Transverse colon (tissue), 4 donors: ENCODE measurements at regions not wholly inside any gene's neighbourhood (a gene's known extent, or its start where the extent isn't known, plus 50 kb on each side); places are given as distances from the start of the nearest gene placed in this dataset.
A peak's percentile ranks its signal among the peaks of the same experiment; 100 is the strongest.

Experiments
- DNase-seq: peaks from one replicate; pipeline ENCODE4 v3.0.0-alpha.2; 2019
- H3K27ac ChIP-seq, 4 donors: fragments of 200-600 bp; sonication (generic); 2 replicates each; pipeline ENCODE4 v1.5.1; 2016 to 2018; ENCODE audit warnings: inconsistent platforms in 4 of 4
- H3K27me3 ChIP-seq: fragments of 200-600 bp; sonication (generic); 2 replicates; pipeline ENCODE4 v1.5.1; 2017; ENCODE audit warnings: inconsistent platforms
- H3K36me3 ChIP-seq, 4 donors: fragments of 200-600 bp; sonication (generic); 2 replicates each; pipeline ENCODE4 v1.5.1; 2017 to 2019; ENCODE audit warnings: inconsistent platforms in 4 of 4
- H3K4me1 ChIP-seq, 4 donors: fragments of 200-600 bp; sonication (generic); 2 replicates each; pipeline ENCODE4 v1.5.1; 2017 to 2020; ENCODE audit warnings: inconsistent platforms in 4 of 4
- H3K4me3 ChIP-seq, 4 donors: fragments of 200-600 bp; sonication (generic); 1 replicate in 1 of 4; 2 replicates in 3 of 4; pipeline versions ENCODE4 v1.5.1 to v1.6.1; 2017 to 2019; ENCODE audit warnings: inconsistent platforms in 4 of 4
- H3K9me3 ChIP-seq, 2 donors: fragments of 200-600 bp; sonication (generic); 2 replicates each; pipeline ENCODE4 v1.5.1; 2017 to 2019; ENCODE audit warnings: inconsistent platforms in 2 of 2
- EP300 ChIP-seq: sonication (generic); formaldehyde crosslinking; IDR thresholded peaks from one replicate; pipeline ENCODE4 v1.6.1; 2017; ENCODE audit warnings: antibody characterized with exemption, low read depth
- POLR2A ChIP-seq: fragments of 450-650 bp; IDR thresholded peaks from one replicate; pipeline ENCODE4 v1.6.1; 2016; ENCODE audit warnings: antibody characterized with exemption, mild to moderate bottlenecking, moderate library complexity
- POLR2AphosphoS5 ChIP-seq, 3 donors: sonication (generic); formaldehyde crosslinking; IDR thresholded peaks; one replicate each; pipeline ENCODE4 v1.6.1; 2016; ENCODE audit warnings: antibody characterized with exemption in 3 of 3
- WGBS, 2 donors: methylation state at CpG; one replicate each; pipeline ENCODE4 v1.1.5; 2018; ENCODE audit warnings: low coverage in 1 of 2; 5-methylcytosine and 5-hydroxymethylcytosine counted together
- in situ Hi-C, 4 donors: fragments of 200-750 bp; cut with MboI; loops; one replicate each; pipeline versions ENCODE4 v1.15.0 to v1.15.1; 2017; ENCODE audit warnings: low sequenced_read_pairs in 3 of 4, low pct_ligation_motif_present in 1 of 4, low pct_unique_long_range_greater_than_20kb in 1 of 4
- intact Hi-C: fragments of 100-400 bp; cut with DNase I; formaldehyde crosslinking; loops from one replicate; pipeline ENCODE4 v1.15.1; 2023; ENCODE audit warnings: low total_unique reads
- TF ChIP-seq, protein P1 (sequence below), 5 experiments: fragments of 200-600 bp in 3 of 5; fragments of 450-650 bp in 2 of 5; sonication (generic) in 3 of 5; IDR thresholded peaks; 1 replicate in 2 of 5; 2 replicates in 3 of 5; pipeline ENCODE4 v1.5.1; 2016 to 2017; ENCODE audit warnings: antibody characterized with exemption in 5 of 5, inconsistent platforms in 3 of 5, mild to moderate bottlenecking in 2 of 5, moderate library complexity in 1 of 5

DNA sequence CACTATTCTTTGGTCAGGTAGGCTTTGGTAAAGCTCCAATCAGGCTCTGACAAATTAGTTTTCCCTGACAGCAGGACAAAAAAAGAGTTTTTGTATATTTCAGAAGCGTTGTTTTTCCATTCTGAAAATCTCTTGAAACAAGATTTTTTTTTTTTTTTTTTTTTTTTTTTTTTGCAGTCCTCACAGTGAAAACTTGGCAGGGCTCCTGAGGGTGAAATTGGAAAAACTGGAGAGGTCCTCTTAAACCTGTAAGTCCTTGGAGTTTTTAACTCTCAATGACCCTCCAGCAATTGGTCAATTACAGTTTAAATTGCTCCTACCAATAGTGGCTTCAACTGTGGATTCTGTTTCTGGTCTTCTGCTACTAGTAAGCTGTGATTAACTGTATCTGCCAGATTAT, 244.5 kb upstream of the PKDCC start:
- H3K9me3 ChIP-seq = peaks cover 6% of the 10 kb centered on the region in 2 donors
- no peaks in the 10 kb centered on the region for H3K36me3 ChIP-seq
- H3K4me3 ChIP-seq = no peak overlapping the region
- no peak overlapping the region for H3K27ac ChIP-seq
- no peak for DNase-seq
- no peak for TF ChIP-seq POLR2AphosphoS5 (IDR thresholded peaks at IDR 0.05)
- H3K27me3 ChIP-seq = peaks cover 8% of the 10 kb centered on the region
- WGBS, 2 donors = 43 to 75% methylated on average over 1 of the region's 1 CpG
- intact Hi-C loops (no loop called here), in situ Hi-C loops (no loop called here)
- H3K4me1 ChIP-seq = no peaks in the 10 kb centered on the region

DNA sequence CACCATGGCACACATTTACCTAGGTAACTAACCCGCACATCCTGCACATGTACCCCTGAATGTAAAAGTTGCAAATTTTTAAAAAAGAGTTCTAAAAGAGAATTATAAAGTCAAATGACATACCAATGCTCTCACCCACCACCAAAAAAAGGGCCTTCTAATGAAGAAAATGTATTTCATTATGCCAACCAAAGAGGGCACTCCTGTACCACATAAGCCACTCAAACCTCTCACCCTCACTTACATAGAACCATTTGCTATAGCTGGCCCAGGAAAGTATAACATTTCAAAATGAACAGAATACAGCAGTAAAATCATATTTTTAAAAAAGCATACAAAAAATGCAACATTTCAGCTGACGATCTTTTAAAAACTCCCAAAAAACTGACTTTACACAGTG, 241.5 kb upstream of the PKDCC start:
- in situ Hi-C loops = no loop called here
- intact Hi-C loops = no loop called here
- 91 to 95% methylated on average over 2 of the region's 2 CpGs for WGBS, 2 donors
- Histone ChIP-seq H3K27ac (no peak overlapping the region), H3K4me1 (no peaks in the 10 kb centered on the region), H3K9me3 (peaks cover 3 to 4% of the 10 kb centered on the region in 2 donors), H3K27me3 (peaks cover 8% of the 10 kb centered on the region), H3K4me3 (no peak overlapping the region), H3K36me3 (no peaks in the 10 kb centered on the region)
- DNase-seq = no peak
- TF ChIP-seq EP300 (no peak), POLR2AphosphoS5 (IDR thresholded peaks at IDR 0.05) (no peak), POLR2A (no peak)
- TF ChIP-seq, protein P1, sequence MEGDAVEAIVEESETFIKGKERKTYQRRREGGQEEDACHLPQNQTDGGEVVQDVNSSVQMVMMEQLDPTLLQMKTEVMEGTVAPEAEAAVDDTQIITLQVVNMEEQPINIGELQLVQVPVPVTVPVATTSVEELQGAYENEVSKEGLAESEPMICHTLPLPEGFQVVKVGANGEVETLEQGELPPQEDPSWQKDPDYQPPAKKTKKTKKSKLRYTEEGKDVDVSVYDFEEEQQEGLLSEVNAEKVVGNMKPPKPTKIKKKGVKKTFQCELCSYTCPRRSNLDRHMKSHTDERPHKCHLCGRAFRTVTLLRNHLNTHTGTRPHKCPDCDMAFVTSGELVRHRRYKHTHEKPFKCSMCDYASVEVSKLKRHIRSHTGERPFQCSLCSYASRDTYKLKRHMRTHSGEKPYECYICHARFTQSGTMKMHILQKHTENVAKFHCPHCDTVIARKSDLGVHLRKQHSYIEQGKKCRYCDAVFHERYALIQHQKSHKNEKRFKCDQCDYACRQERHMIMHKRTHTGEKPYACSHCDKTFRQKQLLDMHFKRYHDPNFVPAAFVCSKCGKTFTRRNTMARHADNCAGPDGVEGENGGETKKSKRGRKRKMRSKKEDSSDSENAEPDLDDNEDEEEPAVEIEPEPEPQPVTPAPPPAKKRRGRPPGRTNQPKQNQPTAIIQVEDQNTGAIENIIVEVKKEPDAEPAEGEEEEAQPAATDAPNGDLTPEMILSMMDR (IDR thresholded peaks at IDR 0.05) = peak in 4 of 5 experiments; percentile 23 to 46 (median 33)

DNA sequence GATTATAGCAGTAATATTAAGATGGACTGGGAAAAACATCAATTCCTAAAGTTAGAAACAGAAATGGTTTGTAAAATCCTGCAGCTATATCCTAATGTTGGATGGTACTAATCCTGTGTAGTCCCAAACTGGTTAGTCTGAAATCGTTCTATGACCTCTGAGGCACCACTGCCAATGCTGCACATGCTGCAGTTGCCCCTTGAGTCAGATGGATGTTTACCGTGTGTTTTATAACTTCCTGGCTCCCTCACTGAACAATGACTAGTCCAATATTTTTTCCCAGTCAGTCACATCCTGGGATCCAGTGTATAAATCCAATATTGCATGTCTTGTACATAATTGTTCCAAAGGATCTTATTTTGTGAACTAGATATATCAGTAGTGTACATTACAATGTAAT, 226.7 kb upstream of the PKDCC start:
- no peak for DNase-seq
- 17 to 38% methylated on average over 1 to 2 of the region's 2 CpGs for WGBS, 2 donors
- intact Hi-C loops (no loop called here), in situ Hi-C loops (no loop called here)
- Histone ChIP-seq H3K36me3 (no peaks in the 10 kb centered on the region), H3K9me3 (peaks cover 11 to 12% of the 10 kb centered on the region in 2 donors), H3K27ac (no peak overlapping the region), H3K4me1 (no peaks in the 10 kb centered on the region), H3K4me3 (no peak overlapping the region), H3K27me3 (no peaks in the 10 kb centered on the region)
- TF ChIP-seq, protein P1 (IDR thresholded peaks at IDR 0.05) = no peak
- TF ChIP-seq EP300 (no peak), POLR2A (no peak), POLR2AphosphoS5 (IDR thresholded peaks at IDR 0.05) (no peak)

DNA sequence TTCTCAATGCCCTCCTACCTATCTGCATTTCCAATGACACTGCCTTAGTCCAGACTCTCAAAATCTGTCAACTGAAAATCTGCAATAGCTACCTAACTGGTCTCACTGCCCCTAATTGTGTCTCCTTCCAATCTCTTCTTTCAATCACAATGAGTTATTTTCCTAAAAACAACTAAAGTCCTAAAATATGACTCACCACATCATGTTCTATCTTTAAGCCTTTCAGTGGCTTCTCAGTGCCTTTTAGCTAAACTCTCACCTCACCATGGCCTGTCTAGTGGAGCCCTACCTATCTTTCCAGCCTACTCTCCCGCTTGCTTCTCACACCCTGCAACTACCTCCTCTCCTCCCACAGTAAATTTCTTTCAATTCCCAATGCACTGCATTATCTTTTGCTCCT, 220.9 kb upstream of the PKDCC start:
- 76 to 100% methylated on average over 1 of the region's 1 CpG for WGBS, 2 donors
- no peak for DNase-seq
- Histone ChIP-seq H3K4me3 (no peak overlapping the region), H3K9me3 (no peaks in the 10 kb centered on the region), H3K4me1 (peaks cover 0 to 23% (median 5%) of the 10 kb centered on the region in 4 donors), H3K27ac (peak overlapping the region in 3 of 4 donors; percentile 23 to 53 (median 51)), H3K27me3 (no peaks in the 10 kb centered on the region), H3K36me3 (no peaks in the 10 kb centered on the region)
- TF ChIP-seq EP300 (no peak), POLR2AphosphoS5 (IDR thresholded peaks at IDR 0.05) (no peak), POLR2A (no peak)
- TF ChIP-seq, protein P1 (IDR thresholded peaks at IDR 0.05) = no peak
- in situ Hi-C loops (no loop called here), intact Hi-C loops (no loop called here)

DNA sequence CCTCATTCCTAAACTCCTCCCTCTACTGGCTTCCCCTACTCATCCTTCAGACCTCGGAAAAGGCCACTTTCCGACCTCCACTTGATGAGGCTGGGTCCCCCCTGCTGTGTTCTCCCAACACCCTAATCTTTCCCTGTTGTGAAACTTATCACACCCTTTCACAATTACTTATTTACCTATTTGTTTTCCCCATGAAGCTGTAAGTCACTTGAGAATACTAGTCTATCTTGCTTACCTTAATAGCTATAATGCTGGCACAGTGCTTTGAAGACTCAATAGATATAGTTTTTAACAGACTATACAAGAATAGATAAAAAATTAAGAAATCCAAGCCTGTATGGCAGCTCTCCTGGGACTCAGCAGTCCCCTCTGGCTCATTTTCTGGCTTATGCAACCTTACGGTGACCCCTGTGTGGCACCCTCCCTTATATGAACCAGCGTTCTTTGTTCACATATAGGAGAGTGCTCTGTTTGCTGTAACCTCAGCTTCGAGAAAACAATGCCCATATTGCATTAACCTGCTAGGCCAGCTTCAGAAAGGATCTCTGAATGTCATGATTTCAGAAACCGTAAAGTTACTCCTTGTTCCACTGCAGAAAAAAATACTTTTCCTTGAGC, 220.4 kb upstream of the PKDCC start:
- in situ Hi-C loops = no loop called here
- no peak for DNase-seq
- Histone ChIP-seq H3K9me3 (no peaks in the 10 kb centered on the region), H3K4me1 (peaks cover 0 to 23% (median 5%) of the 10 kb centered on the region in 4 donors), H3K36me3 (no peaks in the 10 kb centered on the region), H3K27ac (peak overlapping the region; percentile 23 to 53 (median 49)), H3K27me3 (no peaks in the 10 kb centered on the region), H3K4me3 (no peak overlapping the region)
- intact Hi-C loops = no loop called here
- TF ChIP-seq POLR2AphosphoS5 (IDR thresholded peaks at IDR 0.05) (no peak), EP300 (no peak), POLR2A (no peak)
- TF ChIP-seq, protein P1 (IDR thresholded peaks at IDR 0.05) = no peak
- 46 to 48% methylated on average over 6 of the region's 6 CpGs for WGBS, 2 donors
